IPS DF 6.9 (cell line): ENCODE measurements at regions not wholly inside any gene's neighbourhood (a gene's known extent, or its start where the extent isn't known, plus 50 kb on each side); places are given as distances from the start of the nearest gene placed in this dataset.

ENCODE experiments used
- DNase-seq: peaks from one replicate; pipeline ENCODE4 v3.0.0-alpha.2; 2013; ENCODE audit warnings: low read depth, low spot score
- H3K27ac ChIP-seq: one replicate; pipeline ENCODE4 v1.5.1; 2013; ENCODE audit warnings: low read length, control low read depth
- H3K27me3 ChIP-seq: 2 replicates; pipeline ENCODE4 v1.6.1; 2013; ENCODE audit warnings: mild to moderate bottlenecking, low read length; ENCODE audit not compliant: control insufficient read depth, insufficient read depth
- H3K36me3 ChIP-seq: 2 replicates; pipeline ENCODE4 v1.6.1; 2013; ENCODE audit warnings: low read length; ENCODE audit not compliant: control insufficient read depth, insufficient read depth
- H3K4me1 ChIP-seq: 2 replicates; pipeline ENCODE4 v1.6.1; 2013; ENCODE audit warnings: low read length; ENCODE audit not compliant: control insufficient read depth, insufficient read depth
- H3K4me3 ChIP-seq: 2 replicates; pipeline ENCODE4 v1.5.1; 2013; ENCODE audit warnings: mild to moderate bottlenecking, low read length
- H3K9me3 ChIP-seq: 2 replicates; pipeline ENCODE4 v1.6.1; 2013; ENCODE audit warnings: low read length, inconsistent platforms; ENCODE audit not compliant: control insufficient read depth, insufficient read depth
- WGBS: extraction: QIAGEN DNeasy Blood & Tissue Kit; methylation state at CpG from one replicate; pipeline ENCODE4 v1.1.7; 2013; ENCODE audit warnings: mixed read lengths, missing lambda C conversion rate; ENCODE audit not compliant: insufficient read length, insufficient coverage; 5-methylcytosine and 5-hydroxymethylcytosine counted together

DNA sequence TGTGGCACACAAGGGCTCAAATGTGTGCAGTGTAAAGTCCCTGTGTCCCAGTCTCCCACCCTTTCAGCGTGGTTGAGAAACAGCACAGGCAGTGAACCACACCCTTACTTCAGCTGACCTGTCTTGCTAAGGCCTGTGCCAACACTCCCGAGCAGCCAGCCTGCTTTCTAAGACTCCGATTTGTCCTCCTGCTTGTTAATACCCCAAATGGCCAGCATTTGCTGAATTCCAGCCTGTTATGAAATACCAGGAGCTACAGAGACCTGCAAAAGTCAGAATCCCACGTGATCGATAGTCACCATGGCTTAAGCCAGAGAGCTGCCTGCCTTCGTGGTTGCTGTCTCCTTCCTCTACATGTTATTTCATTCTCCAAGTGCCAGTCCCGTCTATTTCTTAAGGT, 200.5 kb downstream of the FGF9 start:
- no peaks in the 10 kb centered on the region for H3K27me3 ChIP-seq
- H3K36me3 ChIP-seq = no peaks in the 10 kb centered on the region
- no peak overlapping the region for H3K4me3 ChIP-seq
- no CpG with 5 or more reads among the region's 7 CpGs for WGBS
- H3K4me1 ChIP-seq = no peaks in the 10 kb centered on the region
- H3K27ac ChIP-seq = no peak overlapping the region
- H3K9me3 ChIP-seq = no peaks in the 10 kb centered on the region
- no peak for DNase-seq

DNA sequence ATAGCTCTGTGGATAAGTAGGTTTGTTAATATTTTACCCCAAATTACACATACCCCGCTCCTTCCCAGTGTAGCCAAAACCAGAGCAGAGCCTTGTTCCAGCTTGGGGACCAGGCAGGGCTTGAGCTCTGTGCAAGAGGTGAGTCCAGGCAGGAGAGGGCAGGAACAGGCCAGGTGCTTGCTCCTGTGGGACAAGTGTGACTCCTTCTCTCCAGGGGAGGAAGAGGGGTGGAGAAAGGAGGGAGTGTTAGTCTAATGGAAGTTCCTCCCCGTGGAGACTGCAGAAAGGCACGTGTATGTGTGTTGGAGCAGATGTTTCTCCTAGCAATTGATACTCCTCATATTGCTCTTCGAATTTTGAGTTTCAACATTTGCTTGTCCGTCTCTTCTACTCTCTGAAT, 201.0 kb downstream of the FGF9 start:
- no peak overlapping the region for H3K27ac ChIP-seq
- no peaks in the 10 kb centered on the region for H3K4me1 ChIP-seq
- no peak for DNase-seq
- H3K9me3 ChIP-seq = no peaks in the 10 kb centered on the region
- H3K4me3 ChIP-seq = no peak overlapping the region
- no peaks in the 10 kb centered on the region for H3K27me3 ChIP-seq
- no peaks in the 10 kb centered on the region for H3K36me3 ChIP-seq
- no CpG with 5 or more reads among the region's 5 CpGs for WGBS

DNA sequence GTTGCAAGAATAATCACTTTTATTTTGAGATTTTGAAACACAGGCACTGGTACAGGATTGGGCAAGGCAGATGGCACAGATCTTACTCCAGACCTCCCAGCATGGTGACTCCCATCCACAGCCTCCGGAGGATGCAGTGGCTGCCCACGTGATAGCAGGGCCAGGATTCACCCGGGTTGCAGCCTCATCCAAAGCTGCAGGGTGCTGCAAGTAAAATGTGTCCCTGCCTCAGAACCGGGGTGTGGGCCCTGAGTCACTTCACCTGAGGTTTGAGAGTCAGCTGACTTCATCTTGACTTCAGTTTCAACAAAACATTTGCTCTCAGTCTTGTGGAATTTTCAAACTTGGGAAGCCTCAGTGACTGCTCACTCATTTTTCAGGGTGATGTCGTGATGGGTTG, 201.9 kb downstream of the FGF9 start:
- H3K27me3 ChIP-seq = no peaks in the 10 kb centered on the region
- no peaks in the 10 kb centered on the region for H3K4me1 ChIP-seq
- H3K4me3 ChIP-seq = no peak overlapping the region
- no peaks in the 10 kb centered on the region for H3K9me3 ChIP-seq
- no CpG with 5 or more reads among the region's 5 CpGs for WGBS
- H3K27ac ChIP-seq = no peak overlapping the region
- no peak for DNase-seq
- no peaks in the 10 kb centered on the region for H3K36me3 ChIP-seq

DNA sequence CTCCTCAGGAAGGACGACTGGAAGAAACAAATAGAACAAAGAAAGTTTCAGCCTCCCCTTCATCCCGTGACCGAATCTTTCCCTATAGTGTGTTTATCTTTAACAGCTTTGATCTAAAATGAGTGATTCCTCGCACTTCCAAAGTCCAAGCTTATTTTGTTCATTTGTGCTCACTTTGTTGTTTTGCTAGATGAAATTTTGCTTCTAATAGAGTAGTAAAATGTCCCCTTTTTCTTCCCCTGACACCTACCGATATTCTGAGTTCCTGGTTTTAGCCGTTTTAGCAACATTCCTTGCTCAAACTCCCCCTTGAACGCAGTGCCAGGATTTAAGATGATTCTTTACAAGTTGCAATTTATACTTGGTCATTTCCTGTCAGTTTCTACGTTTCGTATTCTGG, 204.2 kb downstream of the FGF9 start:
- H3K4me1 ChIP-seq = no peaks in the 10 kb centered on the region
- DNase-seq = no peak
- no CpG with 5 or more reads among the region's 9 CpGs for WGBS

DNA sequence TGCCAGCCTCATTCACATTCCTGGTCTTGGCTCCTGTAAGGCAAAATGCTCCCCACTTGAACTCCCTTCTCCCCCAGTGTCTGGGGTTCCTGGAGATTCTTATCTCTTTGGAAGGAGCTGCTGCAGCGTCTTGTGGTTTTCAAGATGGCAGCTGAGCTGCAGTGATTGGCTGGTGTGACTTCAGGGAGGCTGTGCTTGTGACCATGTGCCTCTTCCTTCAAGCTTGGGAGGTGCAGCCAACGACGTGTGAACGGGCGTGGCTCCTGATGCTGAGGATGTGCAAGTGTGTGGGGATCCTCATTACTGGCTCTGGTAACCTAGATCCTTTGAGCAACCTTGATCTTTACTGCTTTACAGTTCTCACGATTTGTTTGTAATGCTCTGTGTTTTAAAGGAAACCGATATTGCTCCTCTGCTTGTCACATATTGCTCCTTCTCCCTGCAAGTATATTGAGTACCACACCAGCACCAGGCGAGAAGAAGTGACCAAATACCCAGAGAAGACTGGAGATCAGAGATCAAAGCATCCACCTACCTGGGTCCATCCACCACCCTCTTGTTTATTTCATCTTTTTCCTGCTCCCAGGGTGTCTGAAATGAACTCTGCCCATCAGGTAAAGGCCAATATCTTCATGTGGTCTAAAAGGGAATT, 208.5 kb downstream of the FGF9 start:
- Histone ChIP-seq H3K9me3 (no peaks in the 10 kb centered on the region), H3K27me3 (no peaks in the 10 kb centered on the region; the same call in 1 of the 2 replicates), H3K36me3 (no peaks in the 10 kb centered on the region; the same call in 1 of the 2 replicates), H3K4me3 (no peak overlapping the region), H3K27ac (no peak overlapping the region), H3K4me1 (no peaks in the 10 kb centered on the region)
- DNase-seq = no peak
- no CpG with 5 or more reads among the region's 8 CpGs for WGBS

More for the DNA sequence above, 204.2 kb downstream of the FGF9 start:
- Histone ChIP-seq H3K27me3 (no peaks in the 10 kb centered on the region; the same call in 1 of the 2 replicates), H3K36me3 (no peaks in the 10 kb centered on the region; the same call in 1 of the 2 replicates), H3K27ac (no peak overlapping the region), H3K9me3 (no peaks in the 10 kb centered on the region), H3K4me3 (no peak overlapping the region)

DNA sequence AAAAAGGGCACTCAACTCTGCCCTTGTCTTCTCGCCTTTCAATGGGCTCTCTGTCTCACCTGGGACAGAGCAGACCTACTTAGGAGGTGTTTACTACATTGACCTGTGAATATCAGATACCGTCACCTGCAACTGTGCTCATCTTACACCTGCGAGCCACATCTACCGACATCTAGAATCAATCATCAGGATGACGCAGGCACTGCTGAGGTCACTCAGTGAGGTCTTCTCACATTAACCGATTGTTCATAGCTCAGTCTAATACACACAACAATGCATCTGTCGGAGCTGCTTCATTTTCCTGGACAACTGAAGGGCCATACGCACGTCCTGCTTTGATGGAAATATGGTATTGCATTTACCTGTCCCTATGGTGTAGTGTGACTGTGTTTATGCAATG, 211.9 kb downstream of the FGF9 start:
- Histone ChIP-seq H3K4me3 (no peak overlapping the region), H3K27me3 (no peaks in the 10 kb centered on the region; the same call in 1 of the 2 replicates), H3K27ac (no peak overlapping the region), H3K36me3 (no peaks in the 10 kb centered on the region; the same call in 1 of the 2 replicates), H3K9me3 (no peaks in the 10 kb centered on the region), H3K4me1 (no peaks in the 10 kb centered on the region)
- no CpG with 5 or more reads among the region's 9 CpGs for WGBS
- no peak for DNase-seq

DNA sequence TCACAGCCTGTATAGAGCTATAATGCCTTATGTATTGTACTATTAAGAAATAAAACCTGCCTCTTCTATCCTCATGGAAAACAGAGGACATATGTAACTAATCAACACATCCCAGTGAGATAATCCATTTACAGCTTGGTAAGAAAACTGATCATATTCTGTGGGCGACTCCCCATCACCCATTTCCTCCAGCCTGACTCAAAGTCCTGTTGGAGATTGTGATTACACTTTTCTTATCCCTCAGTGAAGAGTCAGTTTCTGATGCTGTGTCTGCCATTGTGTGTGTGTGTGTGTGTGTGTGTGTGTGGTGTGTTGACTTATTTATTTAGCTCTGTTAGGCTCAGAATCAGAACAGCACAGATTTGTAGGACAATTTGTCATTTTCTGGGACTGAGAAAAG, 212.8 kb downstream of the FGF9 start:
- WGBS = no CpG with 5 or more reads among the region's 1 CpG
- DNase-seq = no peak
- Histone ChIP-seq H3K27ac (no peak overlapping the region), H3K27me3 (no peaks in the 10 kb centered on the region), H3K9me3 (no peaks in the 10 kb centered on the region), H3K4me3 (no peak overlapping the region), H3K36me3 (no peaks in the 10 kb centered on the region; the same call in 1 of the 2 replicates), H3K4me1 (no peaks in the 10 kb centered on the region)

DNA sequence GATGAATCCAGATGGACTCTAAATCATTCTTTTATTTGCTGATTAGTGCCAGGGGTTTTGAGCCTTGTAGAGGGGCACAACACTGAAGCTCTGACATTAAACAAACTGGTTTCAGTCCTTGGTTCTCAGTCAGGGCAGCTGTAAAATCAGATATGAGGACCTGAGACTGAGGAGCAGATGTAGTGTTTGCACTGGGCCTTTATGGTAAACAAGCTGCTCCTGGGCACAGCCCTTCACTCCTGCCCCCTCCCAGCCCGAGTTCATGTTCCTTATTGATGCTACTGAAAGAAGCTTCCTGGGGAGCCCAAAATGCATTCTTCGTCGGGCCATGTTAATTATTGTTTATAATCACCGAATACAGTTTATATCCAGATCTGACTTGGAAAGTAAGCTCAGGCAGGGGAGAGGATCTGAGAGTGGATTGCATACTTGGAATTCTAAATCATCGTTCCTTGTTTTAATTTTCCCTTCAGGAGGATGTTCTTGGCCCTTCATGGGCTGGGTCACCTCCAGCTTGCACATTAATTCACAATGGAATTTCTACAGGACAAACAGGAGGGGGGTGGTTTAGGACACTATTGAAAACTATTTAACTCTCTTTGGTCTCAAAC, 213.5 kb downstream of the FGF9 start:
- Histone ChIP-seq H3K9me3 (no peaks in the 10 kb centered on the region), H3K27me3 (no peaks in the 10 kb centered on the region), H3K36me3 (no peaks in the 10 kb centered on the region), H3K4me1 (no peaks in the 10 kb centered on the region), H3K4me3 (no peak overlapping the region), H3K27ac (no peak overlapping the region)
- WGBS = no CpG with 5 or more reads among the region's 5 CpGs
- DNase-seq = no peak

DNA sequence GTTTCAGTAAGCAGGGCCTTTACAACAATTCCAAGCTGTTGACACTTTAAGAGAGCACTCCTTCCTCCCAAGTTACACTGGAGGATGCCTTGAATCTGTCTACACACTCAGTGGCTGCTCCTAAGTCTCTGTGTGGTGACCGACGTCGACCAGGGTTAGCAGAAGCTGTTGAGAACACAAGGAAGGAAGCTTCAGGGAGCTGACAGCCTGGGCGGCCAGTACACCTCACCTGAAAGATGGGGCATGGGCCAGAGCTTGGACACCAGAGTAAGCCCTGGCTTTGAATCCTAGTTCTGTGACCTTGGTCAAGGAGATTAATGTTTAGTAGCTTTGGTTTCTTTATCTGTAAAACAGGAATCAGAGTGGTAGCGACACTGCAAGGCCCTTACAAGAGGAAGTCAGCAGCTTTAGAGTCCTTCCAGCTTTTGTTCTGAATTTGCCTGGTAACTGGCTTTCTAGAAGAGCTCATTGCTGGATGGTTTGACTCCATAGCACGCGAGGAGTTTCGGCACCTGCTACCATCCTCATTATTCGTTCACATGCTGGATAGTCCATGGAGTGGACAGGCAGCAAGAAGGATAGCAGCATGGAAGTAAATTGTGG, 214.2 kb downstream of the FGF9 start:
- Histone ChIP-seq H3K36me3 (no peaks in the 10 kb centered on the region), H3K27ac (no peak overlapping the region), H3K4me3 (no peak overlapping the region), H3K9me3 (no peaks in the 10 kb centered on the region), H3K27me3 (no peaks in the 10 kb centered on the region), H3K4me1 (no peaks in the 10 kb centered on the region)
- no CpG with 5 or more reads among the region's 9 CpGs for WGBS
- DNase-seq = no peak

DNA sequence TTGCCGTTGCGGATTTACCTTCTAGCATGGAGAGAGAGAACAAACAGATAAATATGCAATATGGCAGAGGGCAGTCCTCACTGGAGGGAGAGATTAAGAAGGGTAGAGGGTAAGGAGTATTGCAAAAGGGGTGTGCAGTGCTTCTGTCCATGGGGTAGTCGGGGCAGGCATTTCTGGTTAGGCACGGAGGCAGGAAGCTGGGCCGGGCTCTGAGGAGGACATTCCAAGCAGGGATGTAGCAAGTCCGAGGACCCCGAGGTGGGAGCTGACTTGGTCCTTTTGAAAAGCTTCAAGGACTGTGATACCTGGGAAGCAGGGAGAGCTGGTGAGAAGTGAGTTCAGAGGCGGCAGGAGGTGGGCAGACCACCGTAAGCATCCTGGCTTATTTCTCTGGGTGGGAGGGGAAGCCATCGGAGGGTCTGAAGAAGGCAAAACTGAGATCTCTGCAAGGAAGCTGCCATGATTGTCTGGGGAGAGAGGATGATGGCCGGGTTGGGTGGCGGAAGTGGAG, 214.9 kb downstream of the FGF9 start:
- no peaks in the 10 kb centered on the region for H3K9me3 ChIP-seq
- no peaks in the 10 kb centered on the region for H3K36me3 ChIP-seq
- H3K27ac ChIP-seq = no peak overlapping the region
- no peak overlapping the region for H3K4me3 ChIP-seq
- H3K4me1 ChIP-seq = no peaks in the 10 kb centered on the region
- no peak for DNase-seq
- WGBS = no CpG with 5 or more reads among the region's 12 CpGs
- H3K27me3 ChIP-seq = no peaks in the 10 kb centered on the region
